Endodermal cell (in vitro differentiated cells): ENCODE measurements at regions not wholly inside any gene's neighbourhood (a gene's known extent, or its start where the extent isn't known, plus 50 kb on each side); places are given as distances from the start of the nearest gene placed in this dataset.

ENCODE experiments used
- DNase-seq: peaks from one replicate; pipeline ENCODE4 v3.0.0-alpha.2; 2017
- H3K27ac ChIP-seq: 2 replicates; pipeline ENCODE4 v1.5.1; 2013; ENCODE audit warnings: mild to moderate bottlenecking, low read depth, low read length, moderate library complexity
- H3K27me3 ChIP-seq: 2 replicates; pipeline ENCODE4 v1.6.1; 2013; ENCODE audit warnings: mild to moderate bottlenecking, low read length, moderate library complexity; ENCODE audit not compliant: insufficient read depth, control insufficient read depth, poor library complexity, severe bottlenecking
- H3K36me3 ChIP-seq: 2 replicates; pipeline ENCODE4 v1.7.0; 2013; ENCODE audit warnings: mild to moderate bottlenecking, low read length, moderate library complexity; ENCODE audit not compliant: control insufficient read depth, insufficient read depth
- H3K4me1 ChIP-seq: one replicate; pipeline ENCODE4 v1.7.0; 2013; ENCODE audit warnings: low read length; ENCODE audit not compliant: control insufficient read depth, insufficient read depth
- H3K4me3 ChIP-seq: 2 replicates; pipeline ENCODE4 v1.5.1; 2013; ENCODE audit warnings: mild to moderate bottlenecking, low read length, moderate library complexity
- H3K9ac ChIP-seq: 2 replicates; pipeline ENCODE4 v1.6.1; 2013; ENCODE audit warnings: mild to moderate bottlenecking, low read length, moderate library complexity; ENCODE audit not compliant: poor library complexity, severe bottlenecking; ENCODE audit errors: extremely low read depth
- H3K9me3 ChIP-seq: 2 replicates; pipeline ENCODE4 v1.6.1; 2013; ENCODE audit warnings: mild to moderate bottlenecking, low read length, moderate library complexity; ENCODE audit not compliant: control insufficient read depth
- H3K27ac Mint-ChIP-seq: 2 replicates; pipeline ENCODE4 v1.8.0; 2020; ENCODE audit warnings: mixed read lengths
- H3K27me3 Mint-ChIP-seq: 2 replicates; pipeline ENCODE4 v1.8.0; 2021; ENCODE audit warnings: mild to moderate bottlenecking, mixed read lengths; ENCODE audit not compliant: insufficient read depth
- H3K36me3 Mint-ChIP-seq: 2 replicates; pipeline ENCODE4 v1.8.0; 2020; ENCODE audit warnings: low read depth, mixed read lengths
- H3K4me1 Mint-ChIP-seq: 2 replicates; pipeline ENCODE4 v1.8.0; 2020; ENCODE audit warnings: mixed read lengths
- H3K4me3 Mint-ChIP-seq: 2 replicates; pipeline ENCODE4 v1.8.0; 2020; ENCODE audit warnings: mild to moderate bottlenecking, moderate library complexity, mixed read lengths
- H3K9me3 Mint-ChIP-seq: 2 replicates; pipeline ENCODE4 v1.8.0; 2020; ENCODE audit warnings: mild to moderate bottlenecking, mixed read lengths
- CTCF ChIP-seq: fragments of 200-600 bp; sonication (generic); conservative IDR thresholded peaks from 2 replicates; pipeline ENCODE4 v1.5.0; 2021; ENCODE audit warnings: antibody characterized with exemption, mild to moderate bottlenecking
- WGBS, 2 experiments: methylation state at CpG; one replicate each; pipeline versions ENCODE4 v1.1.5 to v1.1.7; 2013; ENCODE audit warnings: missing lambda C conversion rate in 2 of 2, mixed read lengths in 1 of 2; ENCODE audit not compliant: insufficient coverage in 1 of 2, insufficient read length in 1 of 2; 5-methylcytosine and 5-hydroxymethylcytosine counted together

- no peaks in the 10 kb centered on the region for H3K27me3 ChIP-seq
- H3K4me3 ChIP-seq = no peak overlapping the region
- Mint-ChIP-seq H3K27me3 (no peaks in the 10 kb centered on the region), H3K36me3 (peaks cover 2% of the 10 kb centered on the region), H3K4me3 (no peak overlapping the region), H3K9me3 (peaks cover 28% of the 10 kb centered on the region), H3K27ac (peak overlapping the region; percentile 32), H3K4me1 (peaks cover 31% of the 10 kb centered on the region)
- no peaks in the 10 kb centered on the region for H3K36me3 ChIP-seq
- peaks cover 11% of the 10 kb centered on the region for H3K4me1 ChIP-seq
- 86 to 100% methylated on average over 1 of the region's 1 CpG for WGBS, 2 experiments
- H3K9ac ChIP-seq = no peak overlapping the region
- TF ChIP-seq CTCF = no peak
- H3K9me3 ChIP-seq = peaks cover 15% of the 10 kb centered on the region
- DNase-seq = no peak
- no peak overlapping the region for H3K27ac ChIP-seq
Measured at GRCh38 chr5:115355095-115355494, 58.6 kb upstream of the CCDC112 start.

GRCh38 chr5:115354246-115354645, 57.8 kb upstream of the CCDC112 start:
- H3K36me3 ChIP-seq = no peaks in the 10 kb centered on the region
- peaks cover 28% of the 10 kb centered on the region for H3K9me3 Mint-ChIP-seq
- no peak overlapping the region for H3K27ac ChIP-seq
- H3K36me3 Mint-ChIP-seq = peaks cover 2% of the 10 kb centered on the region
- H3K9ac ChIP-seq = no peak overlapping the region
- H3K4me1 Mint-ChIP-seq = peaks cover 26% of the 10 kb centered on the region
- no peak overlapping the region for H3K4me3 ChIP-seq
- no peak for TF ChIP-seq CTCF
- H3K27ac Mint-ChIP-seq = no peak overlapping the region
- no peak for DNase-seq
- no peaks in the 10 kb centered on the region for H3K27me3 Mint-ChIP-seq
- H3K4me1 ChIP-seq = peaks cover 4% of the 10 kb centered on the region
- WGBS, 2 experiments = 93 to 97% methylated on average over 4 to 5 of the region's 5 CpGs
- no peak overlapping the region for H3K4me3 Mint-ChIP-seq
- no peaks in the 10 kb centered on the region for H3K27me3 ChIP-seq
- H3K9me3 ChIP-seq = peaks cover 15% of the 10 kb centered on the region

GRCh38 chr5:115352571-115352970, 56.1 kb upstream of the CCDC112 start:
- DNase-seq = no peak
- H3K27ac Mint-ChIP-seq = no peak overlapping the region
- WGBS, 2 experiments = 92 to 100% methylated on average over 2 of the region's 2 CpGs

More at GRCh38 chr5:115352571-115352970, 56.1 kb upstream of the CCDC112 start:
- H3K9me3 ChIP-seq = peaks cover 15% of the 10 kb centered on the region
- Mint-ChIP-seq H3K4me1 (peaks cover 14% of the 10 kb centered on the region), H3K36me3 (peaks cover 2% of the 10 kb centered on the region), H3K27me3 (no peaks in the 10 kb centered on the region), H3K4me3 (no peak overlapping the region), H3K9me3 (peaks cover 28% of the 10 kb centered on the region)
- no peak overlapping the region for H3K9ac ChIP-seq
- no peak overlapping the region for H3K27ac ChIP-seq
- no peaks in the 10 kb centered on the region for H3K27me3 ChIP-seq
- no peaks in the 10 kb centered on the region for H3K36me3 ChIP-seq
- TF ChIP-seq CTCF = no peak
- no peaks in the 10 kb centered on the region for H3K4me1 ChIP-seq
- H3K4me3 ChIP-seq = no peak overlapping the region
